HG03565 (cell line): ENCODE measurements at regions not wholly inside any gene's neighbourhood (a gene's known extent, or its start where the extent isn't known, plus 50 kb on each side); places are given as distances from the start of the nearest gene placed in this dataset.

ENCODE experiments used
- ATAC-seq: cut with Tn5 transposase; IDR thresholded peaks from one replicate; pipeline ENCODE4 v1.9.1; 2021; ENCODE audit warnings: mild to moderate bottlenecking, moderate library complexity; ENCODE audit not compliant: unreplicated experiment

GRCh38 chr4:29521281-29521680 lies 1198.9 kb upstream of the PCDH7 start:
- no peak for ATAC-seq

- ATAC-seq = no peak
Measured at GRCh38 chr4:29536745-29537144, 1183.4 kb upstream of the PCDH7 start.

- no peak for ATAC-seq
Measured at GRCh38 chr4:29538889-29539646, 1181.1 kb upstream of the PCDH7 start.

DNA sequence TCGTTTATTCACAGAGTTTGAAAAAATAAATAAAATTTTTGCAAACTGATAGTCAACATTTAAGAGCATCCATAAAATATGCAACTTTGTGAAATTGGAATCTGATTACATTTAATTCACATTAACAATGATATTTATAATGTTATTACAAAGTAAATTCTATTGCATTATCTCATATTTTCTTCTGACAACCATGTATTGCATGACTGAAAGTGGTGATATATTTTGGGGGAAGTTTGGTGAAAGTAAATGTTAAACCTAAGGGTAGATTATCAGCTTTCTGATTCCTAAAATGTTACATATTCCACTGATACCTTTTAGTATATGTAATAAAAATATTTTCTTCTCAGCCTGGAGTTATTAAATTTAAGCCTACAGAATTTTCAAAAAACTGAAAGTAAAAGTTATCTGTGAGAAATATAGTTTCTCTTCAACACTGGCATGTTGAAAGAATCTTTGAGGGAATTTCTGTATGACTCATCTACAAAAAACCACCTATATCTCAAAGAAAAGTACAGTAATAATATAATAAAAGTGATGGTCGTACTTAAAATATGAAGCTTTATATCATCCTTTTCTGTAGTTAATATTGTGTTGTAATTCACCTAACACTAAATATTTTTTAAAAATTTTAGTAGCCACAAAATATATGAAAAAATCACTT lies 1179.6 kb upstream of the PCDH7 start:
- ATAC-seq = peak; percentile 61

GRCh38 chr4:29541757-29542156 lies 1178.4 kb upstream of the PCDH7 start:
- ATAC-seq = no peak

DNA sequence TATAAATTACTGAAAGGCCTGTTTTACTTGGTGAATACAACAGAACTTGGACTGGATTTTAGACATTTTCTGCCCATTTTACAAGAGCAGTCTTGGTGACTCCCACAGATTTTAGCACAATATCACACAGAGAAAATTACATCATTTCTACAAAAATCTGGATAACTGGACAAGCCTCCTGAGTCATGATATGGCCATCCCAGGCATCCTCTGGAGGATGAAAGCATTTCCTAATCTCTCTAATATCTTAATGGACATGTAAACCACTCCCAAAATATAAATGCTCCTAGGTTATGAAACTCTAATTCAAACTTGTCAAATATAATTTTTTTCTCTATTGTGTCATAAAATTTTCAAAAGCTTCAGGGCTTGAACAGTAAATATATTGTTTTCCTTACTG lies 1170.8 kb upstream of the PCDH7 start:
- no peak for ATAC-seq

DNA sequence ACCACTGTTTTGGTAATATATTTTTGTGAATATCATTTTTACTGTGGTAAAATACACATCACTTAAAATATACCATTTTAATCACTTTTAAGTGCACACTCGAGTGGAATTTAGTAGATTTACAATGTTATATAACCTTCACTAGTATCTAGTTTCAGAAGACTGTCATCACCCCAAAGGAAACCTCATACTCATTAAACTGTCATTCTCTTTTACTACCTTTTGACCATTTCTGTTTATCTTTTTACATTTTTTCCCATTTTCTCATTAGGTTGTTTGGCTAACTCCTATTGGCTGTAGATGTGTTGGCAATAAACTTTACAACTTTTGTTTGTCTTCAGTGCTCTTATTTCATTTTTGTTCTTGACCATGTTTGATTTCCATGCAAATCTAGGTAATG lies 1168.3 kb upstream of the PCDH7 start:
- no peak for ATAC-seq

DNA sequence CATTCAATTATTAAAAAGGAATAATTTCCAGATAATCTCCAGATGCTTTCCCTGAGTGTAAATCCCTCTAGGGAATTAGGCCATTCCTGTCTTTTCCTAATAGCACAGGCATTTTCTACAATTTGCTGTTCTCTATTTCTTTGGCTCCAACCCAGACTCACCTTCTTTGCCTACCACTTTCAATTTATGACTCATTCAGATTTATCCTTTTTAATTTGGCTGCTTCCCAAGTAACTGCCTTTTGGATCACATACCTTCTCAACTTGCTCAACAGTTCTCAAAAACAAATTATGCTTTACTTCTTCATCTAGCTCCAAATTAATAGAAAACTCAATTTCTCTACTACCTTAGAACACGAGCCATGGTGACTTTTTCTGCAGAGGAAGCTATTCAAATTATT lies 1166.3 kb upstream of the PCDH7 start:
- no peak for ATAC-seq

DNA sequence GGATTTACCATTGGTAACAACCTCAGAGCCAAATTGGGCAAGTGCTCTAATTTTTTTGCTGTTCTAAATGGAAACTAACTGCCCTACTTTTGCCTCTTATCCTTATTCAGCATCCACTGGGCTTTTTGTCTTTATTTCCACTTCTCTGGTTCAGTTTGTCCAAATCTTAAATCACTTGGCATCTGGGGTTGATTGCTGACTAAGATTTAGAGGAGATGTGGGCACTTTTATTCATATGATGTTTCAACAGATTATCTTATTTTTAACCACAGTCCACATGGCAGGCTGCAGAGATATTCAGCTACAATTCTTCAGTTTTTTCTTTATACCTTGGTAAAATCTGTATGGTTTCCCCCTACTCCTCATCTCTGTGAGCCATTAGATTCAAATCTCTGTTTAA lies 1161.4 kb upstream of the PCDH7 start:
- no peak for ATAC-seq

GRCh38 chr4:29559286-29559685 lies 1160.9 kb upstream of the PCDH7 start:
- ATAC-seq = no peak

DNA sequence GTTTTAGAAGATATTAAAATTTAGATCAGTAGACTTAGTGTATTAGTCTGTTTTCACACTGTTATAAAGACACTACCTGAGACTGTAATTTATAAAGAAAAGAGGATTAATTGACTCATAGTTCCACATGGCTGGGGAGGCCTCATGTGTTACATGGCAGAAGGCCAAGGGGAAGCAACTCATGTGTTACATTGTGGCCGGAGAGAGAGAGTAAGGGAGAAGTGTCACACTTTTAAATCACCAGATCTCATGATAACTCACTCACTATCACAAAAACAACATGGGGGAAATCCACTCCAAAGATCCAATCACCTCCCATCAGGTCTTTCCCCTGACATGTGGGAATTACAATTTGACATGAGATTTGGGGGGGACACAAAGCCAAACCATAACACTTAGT lies 1159.7 kb upstream of the PCDH7 start:
- ATAC-seq = no peak

DNA sequence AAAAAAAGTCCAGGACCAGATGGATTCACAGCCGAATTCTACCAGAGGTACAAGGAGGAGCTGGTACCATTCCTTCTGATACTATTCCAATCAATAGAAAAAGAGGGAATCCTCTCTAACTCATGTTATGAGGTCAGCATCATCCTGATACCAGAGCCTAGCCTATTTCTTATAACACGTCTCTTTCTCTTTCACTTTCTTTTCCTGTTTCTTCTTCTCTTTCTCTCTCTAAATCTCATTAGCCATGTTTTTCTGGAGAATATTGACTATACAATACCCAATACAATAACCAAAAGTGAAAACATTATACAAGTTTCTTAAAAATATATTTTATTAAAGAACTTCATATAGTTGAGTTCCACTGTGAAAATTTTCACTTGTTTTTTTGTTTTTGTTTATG lies 1154.9 kb upstream of the PCDH7 start:
- no peak for ATAC-seq

DNA sequence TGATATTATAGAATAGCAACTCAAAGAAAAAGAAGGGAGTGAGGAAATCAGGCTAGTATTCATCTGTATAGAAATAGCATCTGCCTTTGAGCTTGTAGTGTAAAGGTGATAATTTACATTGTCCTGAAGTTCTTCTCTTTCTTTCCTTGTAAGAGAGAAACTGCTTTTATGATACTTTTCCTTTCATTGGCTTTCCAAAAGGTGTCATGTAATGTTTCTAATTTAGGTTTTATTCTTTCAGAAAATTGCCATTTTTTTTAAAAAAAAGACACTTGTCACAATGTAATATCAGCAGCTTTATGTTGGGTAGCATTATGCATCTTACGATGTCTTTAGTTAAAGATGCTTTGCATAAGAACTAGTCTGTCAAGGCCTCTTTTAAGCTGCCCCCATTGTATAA lies 1153.8 kb upstream of the PCDH7 start:
- ATAC-seq = no peak

DNA sequence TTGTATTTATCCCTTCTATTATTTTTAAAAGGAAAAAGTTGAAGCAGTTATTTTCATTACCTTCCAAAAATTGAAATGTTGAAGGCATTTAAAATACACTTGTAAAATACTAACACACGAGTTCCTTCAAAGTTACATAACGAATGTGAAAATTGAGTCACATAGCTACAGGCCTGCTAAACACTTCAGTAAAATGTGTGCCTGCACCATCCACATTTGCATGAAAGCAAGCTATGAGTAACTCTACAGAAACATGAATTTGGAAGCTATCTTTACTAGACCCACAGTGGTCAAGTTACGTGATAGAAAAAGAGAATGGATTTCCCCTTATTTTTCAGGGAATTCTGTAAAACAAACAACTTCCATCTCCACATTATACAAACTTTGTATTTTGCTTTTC lies 1148.8 kb upstream of the PCDH7 start:
- no peak for ATAC-seq

- no peak for ATAC-seq
Measured at GRCh38 chr4:29578329-29578728, 1141.8 kb upstream of the PCDH7 start.

GRCh38 chr4:29581457-29581856 lies 1138.7 kb upstream of the PCDH7 start:
- no peak for ATAC-seq

- no peak for ATAC-seq
Measured at GRCh38 chr4:29588617-29589016, 1131.6 kb upstream of the PCDH7 start.

- ATAC-seq = no peak
Measured at GRCh38 chr4:29596228-29596627, 1123.9 kb upstream of the PCDH7 start.

- no peak for ATAC-seq
Measured at GRCh38 chr4:29619168-29619567, 1101.0 kb upstream of the PCDH7 start.

GRCh38 chr4:29632199-29632598 lies 1088.0 kb upstream of the PCDH7 start:
- no peak for ATAC-seq

DNA sequence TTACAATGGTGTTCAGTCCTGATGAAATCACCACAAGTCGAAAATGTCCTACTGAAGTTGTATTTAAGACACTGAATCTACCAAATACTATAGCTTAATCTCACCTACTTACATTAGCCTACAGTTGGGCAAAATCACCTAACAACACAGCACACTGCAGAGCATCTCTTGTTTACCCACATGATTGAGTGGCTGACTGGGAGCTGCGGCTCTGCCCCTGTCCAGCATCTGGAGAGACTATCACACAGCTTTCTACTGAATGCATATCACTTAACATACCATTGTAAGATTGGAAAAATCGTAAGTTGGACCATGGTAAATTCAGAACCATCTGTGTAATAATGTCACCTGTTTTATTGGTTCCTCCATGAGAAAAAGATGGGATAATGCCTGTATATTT lies 1083.2 kb upstream of the PCDH7 start:
- ATAC-seq = no peak

DNA sequence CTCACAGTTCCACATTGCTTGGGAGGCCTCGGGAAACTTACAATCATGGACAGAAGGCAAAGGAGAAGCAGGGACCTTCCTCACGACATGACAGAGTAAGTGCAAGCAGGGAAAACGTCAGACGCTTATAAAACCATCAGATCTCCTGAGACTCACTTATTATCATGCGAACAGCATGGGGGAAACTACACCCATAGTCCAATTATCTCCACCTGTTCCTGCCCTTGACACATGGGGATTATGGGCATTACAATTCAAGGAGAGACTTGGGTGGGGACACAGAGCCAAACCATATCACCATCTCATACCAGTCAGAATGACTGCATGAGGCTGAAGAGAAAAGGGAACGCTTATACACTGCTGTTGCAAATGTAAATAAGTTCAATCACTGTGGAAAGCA lies 1066.9 kb upstream of the PCDH7 start:
- ATAC-seq = no peak

DNA sequence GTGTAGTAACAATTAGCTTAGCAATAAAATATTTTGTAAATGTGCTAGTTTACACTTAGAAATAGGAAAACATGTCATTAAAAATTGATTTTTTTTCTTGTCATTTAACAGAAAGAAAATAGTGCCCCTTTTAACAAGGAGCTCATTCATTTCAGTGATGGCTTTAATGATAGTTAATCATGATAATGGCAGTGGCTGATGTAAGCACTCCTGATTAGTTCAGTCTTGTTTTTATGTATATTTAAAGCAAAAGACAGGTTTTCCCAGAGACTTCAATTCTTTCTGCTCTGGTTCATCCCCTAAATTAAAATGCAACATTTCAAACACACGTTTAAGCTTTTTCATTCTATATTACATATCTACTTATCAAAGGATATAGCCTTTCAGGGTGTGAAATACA lies 1039.5 kb upstream of the PCDH7 start:
- ATAC-seq = no peak
